ENCODE measurements at regions not wholly inside any gene's neighbourhood (a gene's known extent, or its start where the extent isn't known, plus 50 kb on each side); places are given as distances from the start of the nearest gene placed in this dataset.
A peak's percentile ranks its signal among the peaks of the same experiment; 100 is the strongest.

DNA sequence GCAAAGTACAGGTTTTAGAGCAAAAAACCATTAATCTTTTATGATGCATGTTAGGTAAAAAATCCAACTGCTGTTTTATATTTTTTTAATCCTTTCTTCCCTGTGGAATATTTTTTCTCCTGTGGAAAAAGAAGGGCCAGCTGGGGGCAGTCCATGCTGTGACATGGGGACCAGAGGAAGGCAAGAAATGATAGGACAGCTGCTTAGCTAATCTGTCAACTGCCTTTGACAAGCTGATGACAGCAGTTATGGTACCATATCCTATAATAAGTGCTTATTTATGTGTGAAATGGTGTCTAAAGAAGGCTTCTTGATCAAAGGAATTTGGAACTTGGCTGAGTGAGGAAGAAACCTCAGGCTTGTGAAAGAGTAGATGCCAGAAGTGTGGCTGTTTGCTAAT, 452.4 kb upstream of the NOVA1 start:
- intact Hi-C loops (cut with micrococcal nuclease): no loop called here
- no peak for ATAC-seq

GRCh38 chr14:27056586-27056985, 458.8 kb upstream of the NOVA1 start:
- ATAC-seq (peak; percentile 33), DNase-seq (no peak)
- intact Hi-C loops (cut with micrococcal nuclease): no loop called here

More for the DNA sequence above, 452.4 kb upstream of the NOVA1 start:
- DNase-seq: no peak

GRCh38 chr14:27061299-27061698, 463.5 kb upstream of the NOVA1 start:
- intact Hi-C loops (cut with micrococcal nuclease): no loop called here
- DNase-seq: no peak
- no peak for ATAC-seq

GRCh38 chr14:27063959-27064358, 466.1 kb upstream of the NOVA1 start:
- intact Hi-C loops (cut with micrococcal nuclease): no loop called here
- DNase-seq (no peak), ATAC-seq (no peak)

DNA sequence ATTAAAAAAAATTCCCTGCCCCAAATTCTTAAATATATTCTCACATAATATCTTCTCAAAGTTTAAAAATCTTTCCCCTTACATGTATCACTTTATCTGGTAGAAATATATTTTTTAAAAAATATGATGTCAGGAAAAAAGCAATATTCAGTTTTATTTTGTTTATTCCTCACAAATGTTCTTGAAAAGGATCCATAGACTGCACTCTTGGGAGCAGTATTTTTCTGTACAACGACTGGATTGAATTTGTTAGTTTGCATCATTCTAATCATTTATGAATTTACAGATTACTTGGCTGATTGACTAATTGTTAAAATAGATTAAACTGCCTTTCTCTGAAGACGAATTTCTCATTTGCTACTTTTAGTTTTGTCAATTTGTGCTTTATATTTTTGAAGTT, 468.1 kb upstream of the NOVA1 start:
- no peak for DNase-seq
- intact Hi-C loops (cut with micrococcal nuclease): no loop called here
- ATAC-seq: no peak

- DNase-seq (no peak), ATAC-seq (no peak)
- intact Hi-C loops (cut with micrococcal nuclease): no loop called here
These were observed 470.1 kb upstream of the NOVA1 start for GRCh38 chr14:27067961-27068360.

- intact Hi-C loops (cut with micrococcal nuclease): no loop called here
- ATAC-seq: no peak
- DNase-seq: no peak
These were observed 474.8 kb upstream of the NOVA1 start for GRCh38 chr14:27072589-27072988.

GRCh38 chr14:27075503-27075902, 477.7 kb upstream of the NOVA1 start:
- intact Hi-C loops (cut with micrococcal nuclease): no loop called here
- no peak for DNase-seq
- no peak for ATAC-seq

DNA sequence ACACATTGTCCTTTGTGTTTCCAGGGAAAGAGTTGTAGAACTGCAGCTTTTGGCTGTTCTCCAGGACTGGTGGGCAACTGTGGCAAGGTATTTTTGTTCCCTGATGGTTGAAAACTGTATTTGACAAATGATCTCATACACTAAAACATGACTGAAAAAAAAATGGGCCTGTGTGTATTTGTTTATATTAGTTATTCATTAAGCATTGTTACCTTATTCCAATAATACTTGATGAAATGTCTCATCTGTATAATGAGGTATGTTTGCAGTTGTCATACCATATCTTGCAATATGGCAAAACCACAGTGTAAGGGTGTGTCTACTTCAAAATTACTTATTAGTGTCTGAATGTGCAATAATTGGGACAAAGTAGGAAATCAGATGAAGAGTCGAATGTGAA, 479.4 kb upstream of the NOVA1 start:
- intact Hi-C loops (cut with micrococcal nuclease): no loop called here
- ATAC-seq: no peak
- no peak for DNase-seq

DNA sequence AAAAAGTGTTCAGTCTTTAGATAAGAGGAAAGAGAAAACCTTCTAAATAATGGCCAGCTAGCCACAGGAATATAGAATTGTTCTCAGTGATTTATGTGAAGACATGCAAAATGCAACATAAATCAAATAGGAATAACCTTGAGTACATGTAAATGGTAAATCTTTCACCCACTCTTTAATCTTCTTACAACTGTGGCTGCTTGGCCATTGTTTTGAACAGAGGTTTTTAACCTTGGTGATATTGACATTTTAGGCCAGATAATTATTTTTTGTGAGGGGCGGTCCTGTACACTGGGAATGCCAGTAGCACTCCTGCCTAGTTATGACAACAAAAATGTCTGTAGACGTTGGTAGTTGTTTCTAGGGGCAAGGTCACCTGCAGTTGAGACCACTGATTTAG, 479.9 kb upstream of the NOVA1 start:
- intact Hi-C loops (cut with micrococcal nuclease): no loop called here
- ATAC-seq: no peak
- DNase-seq: no peak

DNA sequence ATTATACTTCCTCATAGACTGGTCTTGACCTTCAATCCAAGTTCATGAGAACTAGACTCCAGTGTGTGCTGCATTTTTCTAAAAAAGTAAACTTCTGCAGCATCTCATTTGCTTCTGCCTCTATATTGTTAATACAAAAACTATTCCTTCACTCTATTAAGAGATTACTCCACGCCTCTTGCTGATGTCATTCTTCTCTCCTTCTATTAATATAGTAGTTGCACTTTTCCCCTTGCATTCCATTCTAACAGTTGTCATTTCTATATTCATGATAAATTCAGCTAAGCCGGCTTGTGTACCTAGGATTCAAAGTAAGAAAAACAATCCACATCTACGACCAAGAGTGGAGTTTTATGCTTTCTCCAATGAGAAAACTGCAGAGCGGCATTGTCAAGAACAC, 480.4 kb upstream of the NOVA1 start:
- DNase-seq (no peak), ATAC-seq (no peak)

DNA sequence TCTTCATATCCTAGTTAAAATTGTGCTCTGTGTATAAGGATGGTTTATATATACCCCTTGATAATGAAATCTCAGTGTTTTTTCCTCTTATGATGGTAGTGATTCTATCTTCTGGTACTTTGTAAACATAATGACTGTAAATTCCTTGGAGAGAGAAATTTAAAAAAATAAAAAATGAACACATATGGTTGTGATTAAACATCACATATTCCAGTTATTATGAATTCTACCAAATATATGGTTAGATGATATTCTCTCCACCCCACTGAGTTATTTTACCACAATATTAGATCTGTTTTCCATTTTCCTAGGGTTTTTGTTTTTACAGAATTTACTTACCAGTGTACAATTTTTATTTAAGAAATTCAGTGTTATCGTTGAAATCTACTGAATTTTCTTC, 481.9 kb upstream of the NOVA1 start:
- intact Hi-C loops (cut with micrococcal nuclease): no loop called here
- DNase-seq (no peak), ATAC-seq (no peak)

More for the DNA sequence above, 480.4 kb upstream of the NOVA1 start:
- intact Hi-C loops (cut with micrococcal nuclease): no loop called here

DNA sequence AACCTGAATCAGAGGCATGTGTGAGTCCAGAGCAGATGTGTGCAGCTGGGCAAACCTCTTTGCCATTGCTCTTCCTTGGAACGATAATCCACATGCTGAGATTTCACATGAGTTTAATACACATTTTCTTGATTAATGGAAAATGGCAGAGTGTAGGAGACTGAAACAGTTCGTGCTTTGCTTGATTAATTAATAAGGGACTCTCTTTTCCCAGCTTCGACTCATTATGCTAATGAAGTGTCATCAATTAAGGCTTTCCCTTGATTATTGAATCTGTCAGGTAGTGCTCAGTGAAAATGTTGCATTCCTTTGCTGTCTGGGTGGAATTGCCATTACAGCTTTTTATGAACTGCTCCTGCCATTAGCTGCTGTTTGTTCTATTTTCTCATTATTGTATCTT, 487.7 kb upstream of the NOVA1 start:
- intact Hi-C loops (cut with micrococcal nuclease): no loop called here
- no peak for DNase-seq
- no peak for ATAC-seq

GRCh38 chr14:27090716-27091115, 492.9 kb upstream of the NOVA1 start:
- ATAC-seq (no peak), DNase-seq (no peak)
- intact Hi-C loops (cut with micrococcal nuclease): no loop called here

GRCh38 chr14:27091973-27092372, 494.1 kb upstream of the NOVA1 start:
- ATAC-seq: no peak
- intact Hi-C loops (cut with micrococcal nuclease): no loop called here
- no peak for DNase-seq

DNA sequence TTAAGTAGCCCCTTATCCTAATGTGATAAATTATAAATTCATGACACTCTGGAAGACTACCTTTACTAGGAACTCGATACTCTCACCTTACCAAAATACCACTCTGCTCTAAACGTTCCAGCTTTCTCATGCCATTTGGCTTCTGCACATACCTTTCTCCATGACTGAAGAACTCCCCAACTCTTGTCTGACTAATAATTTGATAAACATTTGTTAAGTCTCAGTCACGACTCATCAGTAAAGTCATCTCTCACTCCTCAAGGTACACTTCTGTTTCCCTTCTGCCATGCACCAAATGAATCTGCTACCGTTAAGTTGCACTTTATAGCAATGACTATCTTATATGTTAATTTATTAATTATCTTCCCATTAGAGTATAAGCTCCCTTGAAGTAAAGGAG, 498.3 kb upstream of the NOVA1 start:
- DNase-seq: no peak
- intact Hi-C loops (cut with micrococcal nuclease): no loop called here
- no peak for ATAC-seq

GRCh38 chr14:27098451-27098850, 500.6 kb upstream of the NOVA1 start:
- intact Hi-C loops (cut with micrococcal nuclease): no loop called here
- DNase-seq (no peak), ATAC-seq (no peak)

GRCh38 chr14:27114180-27114579, 516.3 kb upstream of the NOVA1 start:
- intact Hi-C loops (cut with micrococcal nuclease): no loop called here
- ATAC-seq (no peak), DNase-seq (no peak)

DNA sequence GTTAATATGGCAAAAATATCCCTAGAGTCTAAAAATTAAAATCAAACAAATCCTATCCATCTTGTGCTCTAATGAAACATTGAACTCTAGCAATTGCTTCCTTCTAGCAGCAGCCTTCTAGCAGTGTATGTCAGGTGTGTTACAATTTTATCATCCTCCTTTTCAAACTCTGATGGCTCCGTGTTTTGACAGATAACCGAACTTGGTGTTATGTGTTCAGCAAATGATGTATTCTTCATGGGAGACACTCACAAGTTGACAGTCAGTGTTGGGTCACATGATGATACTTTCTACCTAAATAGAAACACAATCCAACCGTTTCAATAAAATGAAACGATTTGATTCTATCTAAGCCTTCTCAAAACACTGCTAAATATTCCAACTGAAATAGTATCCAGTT, 525.3 kb upstream of the NOVA1 start:
- no peak for ATAC-seq
- no peak for DNase-seq
- intact Hi-C loops (cut with micrococcal nuclease): no loop called here

- no peak for DNase-seq
- ATAC-seq: no peak
- intact Hi-C loops (cut with micrococcal nuclease): no loop called here
These were observed 530.0 kb upstream of the NOVA1 start for GRCh38 chr14:27127838-27128237.

- intact Hi-C loops (cut with micrococcal nuclease): no loop called here
These were observed 536.4 kb upstream of the NOVA1 start for GRCh38 chr14:27134200-27134599.

DNA sequence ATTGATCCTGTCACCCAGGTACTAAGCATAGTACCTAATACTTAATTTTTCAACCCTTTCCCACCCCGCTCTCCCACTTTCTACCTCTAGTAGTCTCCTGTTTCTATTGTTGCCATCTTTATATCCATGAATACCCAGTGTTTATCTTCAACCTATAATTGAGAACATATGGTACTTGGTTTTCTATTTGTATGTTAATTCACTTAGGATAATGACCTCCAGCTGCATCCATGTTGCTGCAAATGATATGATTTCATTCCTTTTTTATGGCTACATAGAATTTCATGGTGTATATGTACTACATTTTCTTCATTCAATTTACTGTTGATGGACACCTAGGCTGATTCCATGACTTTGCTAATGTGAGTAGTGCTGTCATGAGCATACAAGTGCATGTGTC, 547.3 kb upstream of the NOVA1 start:
- intact Hi-C loops (cut with micrococcal nuclease): no loop called here
- DNase-seq (no peak), ATAC-seq (no peak)

More at GRCh38 chr14:27134200-27134599, 536.4 kb upstream of the NOVA1 start:
- ATAC-seq (no peak), DNase-seq (no peak)
